Fibroblast of lung (primary cell): ENCODE measurements at regions not wholly inside any gene's neighbourhood (a gene's known extent, or its start where the extent isn't known, plus 50 kb on each side); places are given as distances from the start of the nearest gene placed in this dataset.

Experiments used
- DNase-seq, 2 donors: peaks; one replicate each; pipeline versions ENCODE4 v3.0.0 to v3.0.0-alpha.2; 2010; ENCODE audit warnings: low read depth in 2 of 2
- H2AFZ ChIP-seq: 2 replicates; pipeline ENCODE4 v1.5.1; 2012; ENCODE audit warnings: low read length, control low read depth, inconsistent platforms
- H3K27ac ChIP-seq: 2 replicates; pipeline ENCODE4 v1.5.1; 2011; ENCODE audit warnings: low read length, control low read depth; ENCODE audit not compliant: insufficient read depth
- H3K27me3 ChIP-seq: 2 replicates; pipeline ENCODE4 v1.5.1; 2011; ENCODE audit warnings: mild to moderate bottlenecking, low read length; ENCODE audit not compliant: control insufficient read depth, insufficient read depth
- H3K36me3 ChIP-seq: 2 replicates; pipeline ENCODE4 v1.5.1; 2011; ENCODE audit warnings: low read length; ENCODE audit not compliant: control insufficient read depth, insufficient read depth
- H3K4me1 ChIP-seq: 2 replicates; pipeline ENCODE4 v1.5.1; 2011; ENCODE audit warnings: low read length; ENCODE audit not compliant: control insufficient read depth, insufficient read depth; ENCODE audit errors: extremely low read depth
- H3K4me2 ChIP-seq: 2 replicates; pipeline ENCODE4 v1.5.1; 2011; ENCODE audit warnings: low read length, control low read depth; ENCODE audit not compliant: insufficient read depth; ENCODE audit errors: extremely low read depth
- H3K4me3 ChIP-seq, 4 experiments: fragments of 200-600 bp in 1 of 4; sonication (generic) in 1 of 4; replicated peaks in 1 of 4; 2 replicates each; pipeline ENCODE4 v1.5.1; 2011 to 2016; ENCODE audit warnings: low read length in 4 of 4, low read depth in 3 of 4, mild to moderate bottlenecking in 3 of 4, control low read depth in 2 of 4, inconsistent platforms in 1 of 4, mixed read lengths in 1 of 4; ENCODE audit not compliant: insufficient read depth in 1 of 4; ENCODE audit errors: control extremely low read depth in 1 of 4
- H3K79me2 ChIP-seq: 2 replicates; pipeline ENCODE4 v1.5.1; 2012; ENCODE audit warnings: mild to moderate bottlenecking, low read length, inconsistent platforms; ENCODE audit not compliant: control insufficient read depth, insufficient read depth
- H3K9ac ChIP-seq: 2 replicates; pipeline ENCODE4 v1.5.1; 2011; ENCODE audit warnings: mild to moderate bottlenecking, low read length, control low read depth; ENCODE audit not compliant: insufficient read depth
- H3K9me3 ChIP-seq: 2 replicates; pipeline ENCODE4 v1.5.1; 2012; ENCODE audit warnings: low read depth, low read length; ENCODE audit not compliant: control insufficient read depth, insufficient read depth
- H4K20me1 ChIP-seq: 2 replicates; pipeline ENCODE4 v1.5.1; 2011; ENCODE audit warnings: low read length; ENCODE audit not compliant: control insufficient read depth, insufficient read depth; ENCODE audit errors: extremely low read depth
- CTCF ChIP-seq, 2 donors: IDR thresholded peaks in 1 of 2; conservative IDR thresholded peaks in 1 of 2; 1 replicate in 1 of 2; 2 replicates in 1 of 2; pipeline ENCODE4 v1.5.1; 2011 to 2012; ENCODE audit warnings: low read length in 2 of 2, control low read depth in 1 of 2, inconsistent platforms in 1 of 2, low read depth in 1 of 2, mild to moderate bottlenecking in 1 of 2
- EZH2 ChIP-seq: IDR thresholded peaks from 2 replicates; pipeline ENCODE4 v1.5.1; 2012; ENCODE audit warnings: low read length, control low read depth, mild to moderate bottlenecking; ENCODE audit errors: missing control alignments

DNA sequence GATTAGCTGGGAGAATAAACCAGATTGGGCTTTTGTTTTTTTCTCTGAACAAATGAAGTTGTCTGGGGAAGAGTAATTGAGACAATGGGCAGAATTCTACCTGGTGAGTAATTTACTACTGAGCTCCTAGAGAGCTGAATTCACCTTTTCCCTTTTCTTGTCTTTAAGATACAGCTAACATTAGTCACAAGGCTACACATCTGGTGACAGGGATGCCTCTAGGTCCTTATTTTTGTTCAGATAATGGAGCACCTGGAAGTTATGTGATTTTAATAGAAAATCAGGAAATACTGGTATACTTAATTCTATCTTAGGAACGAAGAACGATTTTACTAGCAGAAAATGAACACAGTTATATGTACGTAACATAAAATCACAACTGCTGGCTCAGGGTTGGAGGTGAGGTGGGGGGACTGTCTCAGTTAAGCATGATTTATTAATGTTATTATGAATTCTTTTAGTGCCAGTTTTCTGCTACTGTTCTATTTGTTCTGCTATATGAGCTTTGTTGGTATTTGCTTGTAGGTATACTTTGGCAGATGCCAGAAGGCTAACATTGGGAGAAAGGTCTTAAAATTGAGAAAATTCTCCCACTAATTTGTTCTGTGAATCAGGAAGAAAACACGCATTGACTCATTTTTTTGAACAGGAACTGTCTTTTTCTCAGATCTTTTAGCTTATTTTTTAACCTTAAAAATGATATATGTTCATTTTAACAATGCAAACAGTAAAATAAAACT, 482.7 kb upstream of the RGS6 start:
- no peak overlapping the region for H3K4me2 ChIP-seq
- H3K9me3 ChIP-seq: no peaks in the 10 kb centered on the region
- H4K20me1 ChIP-seq: no peaks in the 10 kb centered on the region
- H3K79me2 ChIP-seq: no peaks in the 10 kb centered on the region
- no peak for DNase-seq
- no peak for TF ChIP-seq CTCF (conservative IDR thresholded peaks at IDR 0.05 in 1 of 2, IDR thresholded peaks at IDR 0.05 in 1 of 2; ENCODE audit: low read depth in 1 of 2, low read length in 2 of 2)
- no peak for TF ChIP-seq EZH2
- peaks cover 2% of the 10 kb centered on the region for H3K4me1 ChIP-seq
- H2AFZ ChIP-seq: no peak overlapping the region
- H3K27ac ChIP-seq: no peak overlapping the region
- no peak overlapping the region for H3K4me3 ChIP-seq
- H3K9ac ChIP-seq: no peak overlapping the region
- no peaks in the 10 kb centered on the region for H3K27me3 ChIP-seq
- no peaks in the 10 kb centered on the region for H3K36me3 ChIP-seq

DNA sequence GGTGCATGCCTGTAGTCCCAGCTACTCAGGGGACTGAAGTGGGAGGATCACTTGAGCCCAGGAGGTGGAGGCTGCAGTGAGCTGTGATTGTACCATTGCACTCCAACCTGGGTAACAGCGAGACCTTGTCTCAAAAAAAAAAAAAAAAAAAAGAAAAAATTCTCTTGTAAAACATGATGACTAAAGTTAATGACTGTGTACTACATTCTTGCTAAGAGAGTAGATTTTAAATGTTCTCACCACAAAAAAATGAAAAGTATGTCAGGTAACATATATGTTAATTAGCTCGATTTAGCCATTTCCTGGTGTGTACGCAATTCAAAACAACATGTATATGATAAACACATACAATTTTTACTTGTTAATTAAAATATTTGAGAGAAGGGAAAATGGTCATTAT, 480.7 kb upstream of the RGS6 start:
- no peaks in the 10 kb centered on the region for H3K9me3 ChIP-seq
- no peak overlapping the region for H3K27ac ChIP-seq
- no peaks in the 10 kb centered on the region for H3K79me2 ChIP-seq
- H3K27me3 ChIP-seq: no peaks in the 10 kb centered on the region
- no peak overlapping the region for H3K4me3 ChIP-seq
- no peak overlapping the region for H3K4me2 ChIP-seq
- DNase-seq: no peak
- TF ChIP-seq EZH2: no peak
- no peak for TF ChIP-seq CTCF (conservative IDR thresholded peaks at IDR 0.05 in 1 of 2, IDR thresholded peaks at IDR 0.05 in 1 of 2; ENCODE audit: low read depth in 1 of 2, low read length in 2 of 2)
- H2AFZ ChIP-seq: no peak overlapping the region
- H3K36me3 ChIP-seq: no peaks in the 10 kb centered on the region
- peaks cover 2% of the 10 kb centered on the region for H3K4me1 ChIP-seq
- no peak overlapping the region for H3K9ac ChIP-seq
- H4K20me1 ChIP-seq: no peaks in the 10 kb centered on the region

- Histone ChIP-seq H3K4me2 (no peak overlapping the region), H2AFZ (no peak overlapping the region), H3K27ac (no peak overlapping the region), H3K27me3 (no peaks in the 10 kb centered on the region), H3K9me3 (no peaks in the 10 kb centered on the region), H3K4me3 (no peak overlapping the region), H3K4me1 (peaks cover 2% of the 10 kb centered on the region), H3K9ac (no peak overlapping the region), H4K20me1 (no peaks in the 10 kb centered on the region), H3K36me3 (no peaks in the 10 kb centered on the region), H3K79me2 (no peaks in the 10 kb centered on the region)
- no peak for TF ChIP-seq CTCF (conservative IDR thresholded peaks at IDR 0.05 in 1 of 2, IDR thresholded peaks at IDR 0.05 in 1 of 2; ENCODE audit: low read depth in 1 of 2, low read length in 2 of 2)
- TF ChIP-seq EZH2: no peak
- no peak for DNase-seq
Measured at GRCh38 chr14:71452539-71452938, 479.7 kb upstream of the RGS6 start.
